Skeletal muscle cell (primary cell): ENCODE measurements at regions not wholly inside any gene's neighbourhood (a gene's known extent, or its start where the extent isn't known, plus 50 kb on each side); places are given as distances from the start of the nearest gene placed in this dataset.

Experiments
- DNase-seq: peaks from one replicate; pipeline ENCODE4 v3.0.0-alpha.2; 2010; ENCODE audit warnings: low read depth
- H3K4me3 ChIP-seq: 2 replicates; pipeline ENCODE4 v1.5.1; 2011; ENCODE audit warnings: low read depth, mild to moderate bottlenecking, control low read depth, low read length, moderate library complexity

DNA sequence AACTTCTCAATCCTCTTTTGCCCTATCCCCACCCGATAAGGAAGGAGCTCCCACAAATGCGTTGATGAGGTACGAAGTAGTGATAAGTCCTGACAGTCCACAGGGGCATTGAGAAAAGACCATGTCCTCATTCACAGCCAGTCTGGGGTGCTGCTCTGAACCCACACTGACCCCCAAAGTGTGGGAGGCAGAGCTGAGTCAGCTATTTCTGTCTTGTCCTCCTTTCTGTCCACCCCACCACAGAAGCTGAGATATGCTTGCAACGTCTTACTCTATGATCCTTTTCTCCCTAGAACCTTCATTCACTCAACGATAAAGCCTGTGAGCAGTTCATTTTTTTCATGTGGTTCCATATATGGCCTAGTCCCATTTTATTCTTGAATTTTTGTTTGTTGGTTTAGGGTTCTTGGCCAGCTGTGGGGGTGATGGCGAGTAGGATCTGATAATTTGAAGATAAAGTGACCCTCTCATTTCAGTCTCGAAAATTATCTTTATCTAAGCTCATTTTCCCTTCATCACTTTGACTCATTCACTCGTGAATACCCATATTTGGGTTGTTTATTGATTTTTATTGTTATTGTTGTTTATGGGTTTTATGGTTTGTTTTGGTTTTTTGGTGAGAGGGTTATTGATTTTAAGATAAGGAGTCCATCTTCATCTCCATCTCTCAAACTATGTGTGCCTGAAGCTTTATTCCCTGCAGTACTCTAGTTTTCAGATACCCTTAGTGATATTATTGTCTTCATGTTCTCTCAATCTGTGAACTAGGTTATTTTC, 58.5 kb upstream of the ZNF366 start:
- no peak overlapping the region for H3K4me3 ChIP-seq
- no peak for DNase-seq

DNA sequence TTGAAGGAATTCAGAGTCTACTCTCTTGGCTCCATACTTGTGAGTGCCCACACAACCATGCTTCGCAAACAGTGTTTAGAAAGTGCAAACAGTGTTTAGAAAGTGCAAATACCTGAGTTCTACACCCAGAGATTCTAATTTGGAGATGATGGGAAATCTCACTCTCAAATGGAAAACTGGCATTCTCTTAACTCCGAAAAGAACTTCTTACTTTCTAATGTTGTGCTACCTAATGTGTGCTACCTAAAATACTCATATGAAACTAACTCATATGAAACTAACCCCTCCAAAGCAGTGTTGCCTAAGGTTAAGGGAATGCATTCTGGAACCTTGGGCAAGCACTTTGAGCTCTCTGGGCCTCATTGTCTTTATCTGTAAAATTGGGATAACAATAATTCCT, 55.5 kb upstream of the ZNF366 start:
- H3K4me3 ChIP-seq = no peak overlapping the region
- no peak for DNase-seq

DNA sequence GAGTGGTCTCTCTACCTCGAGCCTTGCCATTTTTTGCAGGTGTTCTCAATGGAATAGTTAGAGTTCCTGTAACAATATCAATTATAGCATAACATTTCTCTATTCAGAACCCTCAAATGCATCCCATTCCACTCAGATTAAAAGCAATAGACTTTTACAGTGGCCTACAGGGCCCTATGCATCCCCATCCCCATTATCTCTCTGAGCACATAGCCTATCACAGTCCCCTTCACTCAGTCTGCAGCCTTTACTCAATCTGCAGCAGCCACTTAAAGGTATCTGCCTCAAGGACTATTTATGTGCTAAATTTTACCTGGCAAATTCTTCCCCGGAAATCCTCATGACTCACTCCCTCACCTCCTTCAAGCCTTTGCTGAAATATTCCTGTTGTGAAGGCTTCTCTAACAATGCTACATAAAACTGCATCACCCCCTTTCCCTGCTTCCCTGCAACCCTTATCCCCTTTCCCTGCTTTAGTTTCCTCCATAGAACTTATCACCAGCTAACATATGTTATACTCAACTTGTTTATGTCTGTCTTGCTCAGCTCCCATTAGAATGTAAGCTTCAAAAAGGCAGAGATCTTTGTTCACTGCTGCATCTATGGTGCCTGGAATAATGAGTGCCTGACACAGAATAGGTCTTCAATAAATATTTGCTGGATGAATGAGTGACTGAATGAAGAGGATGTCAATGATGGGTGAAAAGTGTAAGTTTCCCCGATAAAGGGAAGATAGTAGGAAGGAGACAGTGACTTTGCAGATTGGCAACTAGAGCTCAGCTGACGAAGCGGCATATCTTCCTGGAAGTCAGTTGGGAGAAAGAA, 54.1 kb upstream of the ZNF366 start:
- DNase-seq = no peak
- H3K4me3 ChIP-seq = no peak overlapping the region

DNA sequence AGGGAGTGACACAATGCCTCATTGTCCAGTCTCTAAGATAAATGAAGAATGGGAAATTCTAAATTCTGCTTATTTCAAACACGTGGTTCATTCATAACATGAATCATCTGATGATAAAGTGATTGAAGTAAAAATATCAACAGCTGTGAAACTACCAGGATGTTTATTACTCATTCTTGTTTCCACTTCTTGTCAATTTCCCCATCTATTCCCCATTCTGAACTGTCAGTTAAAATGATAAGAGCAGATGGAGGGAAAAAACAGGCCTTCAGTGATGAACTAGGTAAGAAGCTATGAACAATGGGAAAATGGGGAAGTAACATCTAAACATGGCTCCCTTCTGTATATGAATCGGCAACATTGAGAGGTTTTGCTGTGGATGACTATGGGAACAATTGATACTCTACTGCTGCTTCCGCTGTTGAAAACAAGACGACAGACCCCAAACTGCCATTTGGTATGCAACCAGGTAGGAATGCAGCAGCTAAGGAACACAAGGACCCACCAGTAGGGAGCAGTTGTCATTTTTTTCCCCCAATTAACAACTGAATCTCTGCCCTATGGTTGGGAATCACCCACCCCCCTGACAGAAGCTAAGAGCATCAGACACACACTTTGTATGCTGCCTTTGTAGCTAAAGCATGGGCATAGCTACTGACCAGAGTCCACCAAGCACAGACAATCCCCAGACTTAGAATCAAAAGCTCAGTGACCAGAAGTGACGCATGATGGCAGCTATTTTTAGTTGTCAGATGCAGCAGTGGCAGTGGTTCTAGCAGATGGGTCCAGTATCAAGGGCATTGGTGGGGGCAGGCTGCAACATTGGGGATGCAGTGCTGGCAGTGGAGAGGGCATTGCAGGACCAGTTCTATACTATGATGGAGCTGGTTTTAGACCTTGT, 52.9 kb upstream of the ZNF366 start:
- no peak overlapping the region for H3K4me3 ChIP-seq
- DNase-seq = no peak

DNA sequence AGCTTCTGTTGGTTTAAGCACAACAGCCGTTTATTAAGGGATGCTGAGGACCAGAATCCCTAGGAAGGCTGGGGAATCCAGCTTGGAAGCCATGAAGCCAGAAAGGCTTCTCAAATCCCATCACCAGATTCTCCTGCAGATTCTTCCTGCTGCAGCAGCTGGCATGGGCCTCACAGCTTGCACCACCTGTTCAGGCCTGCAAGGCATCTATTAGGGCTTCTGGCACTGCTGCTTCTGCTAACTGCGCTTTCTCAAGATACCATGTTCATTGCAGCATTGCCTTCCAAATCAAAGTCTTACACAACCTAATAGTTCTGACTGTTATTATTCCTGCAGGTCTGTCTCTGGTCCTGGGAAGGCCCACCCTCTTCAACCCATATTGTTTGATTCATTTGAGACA, 51.2 kb upstream of the ZNF366 start:
- no peak overlapping the region for H3K4me3 ChIP-seq
- DNase-seq = no peak

DNA sequence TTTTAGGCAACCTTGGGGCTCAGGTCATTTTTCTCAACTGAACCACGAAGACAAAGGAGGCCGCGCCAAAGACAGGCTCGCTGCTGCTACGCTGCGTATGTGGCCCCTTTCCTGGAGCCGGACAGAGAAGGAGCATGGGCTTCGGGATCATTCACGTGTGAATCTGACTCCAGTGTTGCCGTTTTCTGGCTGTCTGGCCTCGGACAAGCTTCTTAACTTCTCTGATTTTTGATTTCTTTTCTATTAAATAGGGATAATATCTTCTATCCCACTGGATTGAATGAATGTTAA, 50.8 kb upstream of the ZNF366 start:
- DNase-seq = no peak
- no peak overlapping the region for H3K4me3 ChIP-seq

DNA sequence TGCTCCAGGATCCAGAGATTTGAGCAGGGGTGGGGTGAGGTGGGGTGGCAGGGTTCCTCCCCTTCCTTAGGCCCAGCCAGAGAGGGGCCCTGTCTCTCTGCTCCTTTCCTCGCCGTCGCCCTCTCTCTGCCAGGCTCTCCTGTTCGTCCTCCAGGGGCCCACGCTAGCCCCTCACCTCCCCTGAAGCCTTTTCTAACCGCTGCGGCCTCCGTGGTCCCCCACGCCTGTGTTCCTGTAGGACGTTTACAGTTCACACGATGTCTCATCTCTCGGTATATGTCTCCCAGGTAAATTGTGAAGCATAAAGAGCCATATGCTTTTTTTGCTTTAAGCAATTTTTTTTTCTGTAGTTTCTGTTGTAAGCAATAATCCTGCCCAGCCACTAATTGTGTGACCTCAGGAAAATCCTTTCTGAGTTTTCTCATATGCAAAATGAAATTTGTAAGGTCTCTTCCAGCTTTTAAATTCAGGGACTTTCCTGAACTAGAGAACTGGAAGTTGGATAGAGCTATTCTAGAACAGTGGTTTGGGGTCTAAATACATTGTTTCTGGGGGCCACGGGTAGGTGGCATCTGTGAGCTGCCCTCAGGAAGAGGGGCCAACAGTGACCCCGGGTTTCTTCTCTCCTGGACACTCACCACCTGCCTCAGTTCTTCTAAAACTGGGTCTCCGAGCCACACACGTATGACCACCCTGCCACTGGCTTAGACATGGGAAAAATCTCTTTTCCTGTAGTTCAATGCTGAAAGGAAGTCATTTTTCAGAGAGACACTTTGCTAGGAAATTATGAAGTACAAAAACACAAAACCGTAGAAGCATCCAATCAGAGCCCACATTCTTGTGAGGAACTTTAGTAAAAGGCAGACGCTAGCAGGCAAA, 50.2 kb upstream of the ZNF366 start:
- peak overlapping the region; percentile 10 for H3K4me3 ChIP-seq
- DNase-seq = no peak
